ENCODE measurements at regions not wholly inside any gene's neighbourhood (a gene's known extent, or its start where the extent isn't known, plus 50 kb on each side); places are given as distances from the start of the nearest gene placed in this dataset.

GRCh38 chr5:143933451-143933850, 121.5 kb downstream of the HMHB1 start:
- TF ChIP-seq CTCF (IDR thresholded peaks at IDR 0.05; ENCODE audit: insufficient read depth, low read depth, low read length) (no peak), EZH2 (IDR thresholded peaks at IDR 0.05; ENCODE audit: insufficient read depth, low read length) (no peak)
